Posterior cingulate gyrus (tissue), 11 donors: ENCODE measurements at regions not wholly inside any gene's neighbourhood (a gene's known extent, or its start where the extent isn't known, plus 50 kb on each side); places are given as distances from the start of the nearest gene placed in this dataset.

Source experiments
- DNase-seq, 10 donors: peaks; one replicate each; pipeline versions ENCODE4 v3.0.0 to v3.0.0-alpha.2; 2020 to 2021; ENCODE audit warnings: mixed read lengths in 3 of 10
- intact Hi-C: fragments of 100-400 bp; cut with DNase I; formaldehyde crosslinking; loops from one replicate; pipeline ENCODE4 v1.15.1; 2023

DNA sequence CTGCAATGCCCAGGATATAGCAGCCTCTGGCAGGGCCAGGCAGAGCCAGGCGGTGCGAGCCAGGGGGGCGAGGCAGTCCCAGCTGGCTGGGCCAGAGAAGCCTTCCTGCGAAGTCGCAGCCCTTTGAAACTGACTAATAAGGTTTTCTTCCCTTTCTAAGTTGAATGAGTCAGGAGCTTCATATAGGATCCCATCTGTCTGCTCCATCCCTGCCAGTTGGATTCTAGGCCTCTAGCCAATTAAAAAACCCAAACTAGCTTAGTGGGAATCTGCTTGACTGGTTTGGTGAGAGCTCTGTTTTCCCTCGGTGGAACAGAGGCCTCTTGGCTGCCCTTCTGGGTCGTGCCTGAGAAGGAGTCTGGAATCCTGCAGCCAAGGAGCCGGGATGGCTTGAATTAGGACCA is 70.1 kb upstream of the RAPGEF1 start:
- DNase-seq = peak in 4 of 10 donors; percentile 20 to 91 (median 52)
- intact Hi-C loops = no loop called here

DNA sequence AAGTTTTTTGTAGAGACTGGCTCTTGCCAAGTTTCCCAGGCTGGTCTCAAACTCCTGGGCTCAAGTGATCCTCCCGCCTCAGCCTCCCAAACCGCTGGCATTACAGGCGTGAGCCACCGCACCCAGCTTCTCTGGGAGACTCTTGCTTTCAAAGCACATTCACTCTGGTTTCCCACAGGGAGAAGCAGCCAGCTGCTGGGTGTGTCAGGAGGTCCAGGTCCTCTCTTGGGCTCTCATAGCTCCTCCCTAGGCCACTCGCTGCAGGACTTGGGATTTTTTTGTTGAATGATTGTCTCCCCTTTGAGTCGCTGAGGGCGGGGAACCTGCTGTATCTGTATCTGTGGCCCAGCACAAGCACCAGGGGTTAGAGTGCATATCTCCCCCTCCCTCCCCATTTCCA is 68.4 kb upstream of the RAPGEF1 start:
- DNase-seq = peak in 2 of 10 donors; percentile 17 to 48
- intact Hi-C loops = no loop called here

DNA sequence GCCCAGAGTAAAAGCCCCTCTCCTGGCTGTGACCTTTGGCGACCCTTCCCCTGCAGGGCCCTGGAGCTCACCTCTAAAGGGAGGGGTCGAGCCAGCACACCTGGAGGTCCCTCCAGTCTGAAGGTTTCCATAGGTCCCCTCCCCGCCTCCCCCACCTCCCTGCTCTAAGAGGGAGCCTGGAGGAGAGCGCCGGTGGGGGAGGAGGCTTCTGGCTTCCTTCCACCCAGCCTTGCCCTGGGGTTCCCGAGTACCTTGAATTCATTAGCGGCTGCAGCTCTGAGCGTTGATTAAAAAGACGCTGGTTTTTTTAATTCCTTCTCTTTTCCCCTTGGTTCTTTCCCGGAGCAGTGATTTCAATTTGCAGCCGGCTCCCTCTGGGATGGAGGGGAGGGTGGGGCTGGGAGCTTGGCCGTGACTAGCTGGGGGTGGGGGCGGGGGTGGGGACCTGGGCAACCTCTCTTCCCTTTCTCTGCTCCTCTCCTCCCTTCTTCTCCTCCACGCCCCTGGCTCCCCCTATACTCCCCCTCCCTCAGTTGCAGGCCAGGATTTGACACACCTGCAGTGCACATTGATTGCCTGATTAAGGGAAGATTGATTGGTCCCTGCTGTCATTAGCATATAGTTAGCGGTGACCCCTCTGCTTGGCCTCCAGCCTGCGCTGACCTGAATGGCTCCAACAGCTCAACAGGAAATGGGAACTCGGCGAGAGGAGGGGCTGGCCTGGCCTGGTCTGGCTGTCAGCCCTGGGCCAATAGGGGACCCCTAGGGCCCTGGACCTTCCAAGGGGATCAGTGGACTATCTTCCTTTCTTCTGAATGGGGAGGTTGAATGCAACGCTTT is 67.5 kb upstream of the RAPGEF1 start:
- intact Hi-C loops = no loop called here

DNA sequence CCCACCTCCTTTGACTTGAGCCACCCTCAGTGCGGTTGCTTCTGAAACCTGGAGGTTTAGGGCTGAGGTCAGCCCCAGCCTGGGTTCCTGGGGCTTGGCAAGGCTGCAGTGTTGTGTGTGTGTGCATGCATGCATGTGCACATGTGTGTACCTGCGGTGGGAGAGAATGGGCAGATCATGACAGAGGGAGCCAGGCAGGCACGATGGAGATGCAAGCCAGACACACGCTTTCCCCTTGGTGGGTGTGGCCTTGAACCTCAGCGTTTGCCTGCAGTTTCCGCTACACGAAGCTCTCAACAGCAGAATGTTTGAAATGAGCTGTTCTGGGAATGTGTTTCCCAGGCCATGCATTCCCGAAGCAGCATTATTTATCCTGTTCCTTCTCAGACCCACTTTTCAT is 65.9 kb upstream of the RAPGEF1 start:
- intact Hi-C loops = no loop called here
- DNase-seq = peak in 1 of 10 donors; percentile 59

More for the DNA sequence above, 67.5 kb upstream of the RAPGEF1 start:
- peak in 1 of 10 donors; percentile 72 for DNase-seq

GRCh38 chr9:131804826-131805225 is 65.0 kb upstream of the RAPGEF1 start:
- intact Hi-C loops = no loop called here

DNA sequence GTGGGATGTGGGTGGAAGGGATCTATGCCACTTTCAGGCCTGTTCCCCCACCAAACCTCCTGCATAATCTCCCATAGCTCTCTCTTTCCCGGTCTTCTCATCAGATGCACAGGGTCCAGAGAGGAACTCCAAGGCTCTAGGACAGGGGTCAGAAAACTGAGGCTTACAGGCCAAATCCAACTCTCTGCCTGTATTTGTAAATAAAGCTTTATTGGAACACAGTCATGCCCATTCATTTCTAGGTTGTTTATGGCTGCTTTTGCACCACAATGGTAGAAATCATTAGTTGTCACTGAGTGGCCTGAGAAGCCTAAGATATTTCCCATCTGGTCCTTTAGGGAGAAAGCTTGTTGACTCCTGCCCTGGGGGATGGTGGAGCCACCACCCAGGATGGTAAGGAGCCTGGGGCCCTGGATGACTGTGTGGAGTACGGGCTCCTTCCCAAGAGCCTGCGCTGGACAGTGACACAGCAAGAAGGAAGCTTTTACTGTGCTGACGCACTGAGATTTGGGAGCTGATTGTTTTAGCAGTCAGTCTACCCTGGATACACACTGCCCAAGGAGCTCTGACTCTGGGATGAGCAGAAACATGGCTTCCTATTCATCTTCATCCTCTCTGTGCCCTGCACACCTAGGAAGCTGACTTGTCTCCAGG is 64.0 kb upstream of the RAPGEF1 start:
- intact Hi-C loops = no loop called here
- peak in 1 of 10 donors; percentile 3 for DNase-seq

More at GRCh38 chr9:131804826-131805225, 65.0 kb upstream of the RAPGEF1 start:
- DNase-seq = peak in 1 of 10 donors; percentile 27

DNA sequence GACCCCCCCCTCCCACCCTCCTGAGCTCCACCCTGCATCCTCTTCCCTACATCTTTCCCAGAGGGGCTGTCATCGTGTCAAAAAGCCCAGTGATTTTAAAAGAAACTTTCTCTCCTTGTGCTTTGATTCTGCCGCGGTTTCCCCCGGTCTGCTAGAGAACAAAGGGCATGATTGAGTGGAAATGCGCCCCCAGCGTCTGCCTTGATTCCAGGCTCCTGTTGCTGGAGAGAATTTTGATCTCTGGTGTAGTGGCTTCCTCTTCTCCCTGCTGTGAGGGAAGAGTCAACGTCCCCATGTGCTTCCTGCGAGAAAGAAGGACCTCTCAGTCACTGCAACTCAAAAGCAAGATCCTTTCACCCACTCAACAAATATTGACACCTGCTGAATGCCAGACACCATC is 61.9 kb upstream of the RAPGEF1 start:
- intact Hi-C loops = no loop called here
- peak in 1 of 10 donors; percentile 11 for DNase-seq

- intact Hi-C loops = no loop called here
- DNase-seq = peak in 1 of 10 donors; percentile 4
Measured at GRCh38 chr9:131800843-131801242, 61.0 kb upstream of the RAPGEF1 start.

DNA sequence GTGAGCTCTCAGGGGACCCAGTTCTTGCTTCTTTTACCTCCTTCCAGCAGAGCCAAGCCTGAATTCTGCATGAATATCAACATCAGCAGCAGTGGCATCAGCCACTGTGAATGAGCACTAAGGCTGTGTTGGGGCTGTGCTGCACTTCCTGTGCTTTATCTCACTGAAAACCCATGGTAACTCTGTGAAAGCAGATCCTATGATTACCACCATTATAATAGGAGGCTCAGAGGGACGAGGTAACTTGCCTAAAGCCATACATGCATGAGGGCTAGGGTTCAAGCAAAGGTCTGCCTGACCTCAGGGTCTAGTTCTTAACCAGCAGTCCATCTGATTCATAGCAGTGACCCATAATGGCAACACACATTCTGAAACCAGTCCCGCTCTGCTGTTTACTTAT is 60.5 kb upstream of the RAPGEF1 start:
- no peak for DNase-seq
- intact Hi-C loops = no loop called here

GRCh38 chr9:131799177-131799823 is 59.4 kb upstream of the RAPGEF1 start:
- peak in 5 of 10 donors; percentile 35 to 63 (median 57) for DNase-seq
- intact Hi-C loops = no loop called here

- DNase-seq = peak in 1 of 10 donors; percentile 24
- intact Hi-C loops = no loop called here
Measured at GRCh38 chr9:131798246-131798645, 58.4 kb upstream of the RAPGEF1 start.

DNA sequence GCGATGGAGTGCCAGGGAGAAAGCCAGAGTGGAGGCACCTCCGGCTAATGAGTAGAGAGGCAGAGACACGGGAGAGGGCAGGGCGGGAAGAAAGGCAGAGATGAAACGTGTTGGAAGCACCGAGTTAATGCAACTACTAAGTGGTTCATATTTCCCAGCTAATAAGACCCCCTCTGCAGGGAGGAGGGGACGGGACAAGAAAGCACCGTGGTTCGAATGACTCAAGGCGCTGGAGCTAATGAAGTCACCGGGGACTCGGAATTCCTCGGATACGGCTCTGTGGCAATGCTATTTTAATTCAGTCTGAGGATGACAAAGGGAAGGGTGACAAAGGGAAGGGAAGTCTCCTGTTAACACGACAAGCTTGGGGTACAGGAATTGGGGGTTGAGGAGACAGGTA is 54.5 kb upstream of the RAPGEF1 start:
- intact Hi-C loops = no loop called here
- DNase-seq = peak in 1 of 10 donors; percentile 2

DNA sequence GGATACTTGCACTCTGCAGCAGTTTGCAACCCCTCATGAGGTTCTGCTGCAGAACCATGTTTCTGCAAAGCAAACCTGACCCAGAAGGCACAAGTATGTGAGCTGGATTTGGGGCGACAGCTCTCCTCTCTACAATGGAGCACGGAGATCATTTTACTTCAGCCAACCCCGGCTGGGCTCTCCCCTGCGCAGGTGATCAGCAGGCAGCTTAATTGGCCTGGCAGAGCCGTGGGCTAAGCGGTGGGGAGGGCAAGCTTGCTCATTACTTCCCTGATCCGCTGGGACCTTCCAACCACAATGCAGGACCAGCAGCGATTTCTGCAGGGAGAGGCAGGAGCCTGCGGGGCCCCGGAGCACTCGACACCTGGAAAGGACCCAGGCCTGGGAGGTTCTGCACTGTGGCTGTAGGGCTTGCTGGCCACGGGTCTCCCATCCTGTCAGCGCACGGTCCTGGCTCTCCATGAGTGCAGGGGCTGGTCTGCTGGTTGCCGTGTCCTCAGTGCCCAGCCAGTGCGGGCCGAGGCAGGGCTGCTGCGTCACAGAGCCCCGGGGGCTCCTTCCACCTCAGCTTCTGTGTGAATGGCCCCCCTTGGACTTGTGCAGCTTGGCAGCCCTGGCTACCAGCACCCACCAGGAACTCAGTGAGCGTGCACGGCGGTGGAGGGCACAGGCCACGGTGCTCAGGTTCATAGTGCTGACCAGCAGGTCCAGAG is 51.8 kb upstream of the RAPGEF1 start:
- peak in 1 of 10 donors; percentile 50 for DNase-seq
- intact Hi-C loops = no loop called here
